ENCODE measurements at regions not wholly inside any gene's neighbourhood (a gene's known extent, or its start where the extent isn't known, plus 50 kb on each side); places are given as distances from the start of the nearest gene placed in this dataset.

GRCh38 chr2:11018651-11019185 is 107.0 kb downstream of the KCNF1 start:
- no peak overlapping the region for H3K4me3 ChIP-seq (replicated peaks in 1 of 2; ENCODE audit: low read depth in 2 of 2, low read length in 2 of 2)
- no peak for TF ChIP-seq CTCF (IDR thresholded peaks at IDR 0.05; ENCODE audit: low read depth, low read length)
- no peak for DNase-seq (ENCODE audit: low read depth in 2 of 2)

DNA sequence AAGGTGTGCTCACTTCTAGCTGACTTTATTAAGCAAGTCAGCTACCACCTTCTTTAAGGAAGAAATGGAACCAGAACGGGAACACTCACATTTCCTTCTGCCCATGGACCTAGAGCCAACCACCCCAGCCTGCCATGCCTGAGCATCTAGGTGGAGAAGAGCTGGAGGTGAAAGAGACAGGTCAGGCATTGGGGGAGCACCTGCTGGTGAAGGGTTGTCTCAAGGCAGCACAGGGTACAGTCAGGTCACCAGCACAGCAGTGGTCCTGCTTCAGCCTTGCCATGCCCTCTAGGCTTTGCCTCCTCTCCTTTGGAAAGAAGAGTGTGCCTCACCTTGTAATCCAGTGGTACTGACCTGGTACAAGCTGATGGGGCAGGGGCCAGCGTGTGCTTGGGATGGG is 107.9 kb downstream of the KCNF1 start:
- TF ChIP-seq CTCF (IDR thresholded peaks at IDR 0.05; ENCODE audit: low read depth, low read length), result no peak
- DNase-seq (ENCODE audit: low read depth in 2 of 2), result no peak
- H3K4me3 ChIP-seq (replicated peaks in 1 of 2; ENCODE audit: low read depth in 2 of 2, low read length in 2 of 2), result no peak overlapping the region

- H3K4me3 ChIP-seq (replicated peaks in 1 of 2; ENCODE audit: low read depth in 2 of 2, low read length in 2 of 2), result no peak overlapping the region
- DNase-seq (ENCODE audit: low read depth in 2 of 2), result no peak
- TF ChIP-seq CTCF (IDR thresholded peaks at IDR 0.05; ENCODE audit: low read depth, low read length), result no peak
Observed at GRCh38 chr2:11022064-11022463, 110.3 kb downstream of the KCNF1 start.

- no peak for TF ChIP-seq CTCF (IDR thresholded peaks at IDR 0.05; ENCODE audit: low read depth, low read length)
- H3K4me3 ChIP-seq (replicated peaks in 1 of 2; ENCODE audit: low read depth in 2 of 2, low read length in 2 of 2), result no peak overlapping the region
- DNase-seq (ENCODE audit: low read depth in 2 of 2), result no peak
Observed at GRCh38 chr2:11022591-11023273, 111.0 kb downstream of the KCNF1 start.

DNA sequence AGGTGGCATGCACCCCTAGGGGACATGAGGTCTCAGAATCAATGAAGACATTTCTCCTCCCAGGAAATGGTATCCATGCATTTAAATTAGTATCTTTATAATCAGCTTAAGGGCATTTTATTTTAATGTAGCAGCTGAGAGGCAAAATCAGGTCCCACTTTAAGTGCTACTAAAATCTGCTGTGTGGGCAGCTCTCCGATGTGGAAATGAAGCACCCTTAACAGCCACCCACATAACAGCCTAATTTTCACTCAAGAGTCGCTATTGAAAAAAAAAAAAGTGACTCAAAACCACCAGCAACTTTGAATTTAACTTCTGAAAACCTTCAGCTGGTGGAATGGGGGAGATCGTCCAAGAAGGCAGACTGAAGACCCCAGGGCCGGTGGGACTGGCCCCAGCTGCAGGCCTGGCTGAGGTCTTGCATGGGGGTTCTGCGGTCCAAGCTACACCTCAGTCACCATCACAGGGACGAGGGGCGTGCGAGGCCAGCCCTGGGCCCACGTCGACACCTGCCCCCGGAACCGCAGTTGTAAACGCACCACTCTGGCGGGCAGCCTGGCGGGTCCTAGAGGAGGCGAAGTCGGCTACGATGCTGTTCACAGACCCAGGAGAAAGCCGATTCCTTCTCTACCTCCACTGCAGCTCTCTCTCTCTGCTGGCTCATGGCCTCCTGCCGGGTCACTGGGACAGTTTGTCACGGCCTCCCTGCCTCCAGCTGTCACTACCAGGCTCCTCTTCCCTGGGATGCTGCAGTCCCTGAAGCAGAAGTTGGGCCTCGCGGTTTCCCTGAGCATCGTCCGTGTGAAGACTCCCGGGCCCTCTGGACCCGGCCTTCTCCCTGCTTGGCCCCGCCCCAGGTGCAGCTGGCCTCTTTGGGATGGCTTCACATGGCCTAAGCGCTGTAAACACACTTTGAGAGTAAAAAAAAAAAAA is 111.9 kb downstream of the KCNF1 start:
- no peak for TF ChIP-seq CTCF (IDR thresholded peaks at IDR 0.05; ENCODE audit: low read depth, low read length)
- DNase-seq (ENCODE audit: low read depth in 2 of 2), result no peak
- H3K4me3 ChIP-seq (replicated peaks in 1 of 2; ENCODE audit: low read depth in 2 of 2, low read length in 2 of 2), result no peak overlapping the region

DNA sequence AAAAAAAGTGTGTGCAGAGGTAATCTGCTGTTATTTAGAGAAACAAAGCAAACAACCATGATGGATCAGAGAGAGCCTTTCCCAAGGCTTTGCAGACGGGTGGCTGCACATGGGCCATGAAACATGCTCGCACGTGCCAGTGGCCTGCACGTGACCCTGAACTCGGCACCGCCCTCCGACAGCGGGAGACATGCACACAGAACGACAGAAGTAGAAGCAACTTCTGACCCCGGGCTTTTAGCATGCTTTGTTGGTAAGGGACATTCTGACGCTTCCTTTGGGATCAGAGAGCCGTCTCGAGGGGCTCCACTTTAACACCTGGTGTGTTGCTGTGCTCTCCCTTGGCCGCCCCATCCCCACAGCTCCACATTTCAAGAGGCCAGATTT is 112.5 kb downstream of the KCNF1 start:
- no peak overlapping the region for H3K4me3 ChIP-seq (replicated peaks in 1 of 2; ENCODE audit: low read depth in 2 of 2, low read length in 2 of 2)
- no peak for DNase-seq (ENCODE audit: low read depth in 2 of 2)
- TF ChIP-seq CTCF (IDR thresholded peaks at IDR 0.05; ENCODE audit: low read depth, low read length), result no peak

Measured in cardiac fibroblast (primary cell).